HG02798 (cell line): ENCODE measurements at regions not wholly inside any gene's neighbourhood (a gene's known extent, or its start where the extent isn't known, plus 50 kb on each side); places are given as distances from the start of the nearest gene placed in this dataset.

Experiments
- ATAC-seq: cut with Tn5 transposase; IDR thresholded peaks from one replicate; pipeline ENCODE4 v1.9.1; 2021; ENCODE audit warnings: mild to moderate bottlenecking; ENCODE audit not compliant: unreplicated experiment, poor library complexity

- no peak for ATAC-seq
Observed at GRCh38 chr14:86902176-86902950, 1090.6 kb downstream of the GALC start.

GRCh38 chr14:86897704-86898513 is 1095.1 kb downstream of the GALC start:
- ATAC-seq, result no peak

DNA sequence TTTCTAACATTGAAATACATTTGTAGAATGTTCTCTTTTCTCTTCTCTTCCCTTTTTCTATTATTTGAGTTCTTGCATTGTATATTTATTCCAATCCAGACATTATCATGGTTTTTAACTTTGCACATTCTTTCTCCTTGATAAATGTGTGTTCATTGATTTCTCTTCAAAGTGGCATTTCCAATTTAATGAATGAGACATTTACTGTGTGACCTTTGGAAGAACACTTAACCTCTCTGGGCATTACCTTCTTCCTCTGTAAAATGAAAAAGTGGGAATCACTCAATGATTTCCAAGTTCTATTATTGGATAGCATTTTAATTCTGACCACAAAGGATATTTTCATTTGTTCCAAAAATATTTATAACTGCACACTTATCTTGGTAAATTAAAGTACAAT is 1095.8 kb downstream of the GALC start:
- no peak for ATAC-seq

DNA sequence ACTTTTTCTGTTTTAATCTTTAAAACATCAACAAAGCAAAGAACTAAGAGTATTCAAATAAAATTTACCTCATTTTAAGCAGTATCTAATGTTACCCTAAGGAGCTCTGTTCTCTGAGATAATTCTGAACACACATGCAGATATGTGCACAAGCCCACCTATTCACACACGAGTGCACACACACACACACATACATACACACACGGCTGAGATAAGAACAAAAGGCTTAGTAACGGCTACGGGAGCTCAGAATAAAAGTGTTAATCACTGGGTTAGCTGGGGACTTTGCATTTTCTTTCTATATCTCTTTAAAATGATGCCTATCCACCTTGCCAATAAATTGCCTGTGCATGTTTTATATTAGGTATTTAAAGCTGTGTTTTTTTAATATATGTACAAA is 1096.3 kb downstream of the GALC start:
- no peak for ATAC-seq

DNA sequence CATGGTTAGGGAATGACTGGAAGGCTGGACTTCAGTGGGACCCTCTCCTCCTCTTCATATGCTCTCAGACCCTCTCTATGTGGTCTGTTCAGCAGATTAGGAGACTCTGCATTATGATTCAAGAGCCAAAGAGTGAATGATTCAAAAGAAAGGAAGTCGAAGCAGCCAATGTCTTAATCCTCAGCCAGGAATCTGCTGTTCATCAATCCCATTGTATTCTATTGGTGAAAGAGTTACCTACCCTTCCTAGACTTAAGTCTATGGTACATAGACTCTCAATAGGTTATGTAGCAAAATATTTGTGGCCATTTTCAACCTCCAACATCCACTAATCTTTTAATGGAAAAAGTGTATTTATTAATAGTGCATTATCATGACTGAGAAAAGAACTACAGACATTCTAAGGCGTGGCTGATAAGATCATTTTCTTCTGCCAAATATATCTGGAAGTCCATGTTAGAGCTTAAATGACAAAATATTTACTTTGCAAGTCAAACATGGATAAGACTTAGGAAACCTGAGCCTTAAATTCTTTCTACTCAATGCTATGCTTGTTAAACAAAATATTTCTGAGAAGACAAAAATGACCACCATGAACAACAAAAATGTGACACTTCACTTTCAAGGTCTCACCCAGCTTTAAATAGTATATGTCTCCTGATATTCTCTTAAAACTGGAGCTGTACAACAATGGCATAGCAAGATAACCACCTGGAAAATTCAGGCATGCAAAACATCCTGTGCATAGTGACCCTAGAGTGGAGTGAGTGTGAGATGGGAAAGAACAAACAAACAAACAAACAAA is 1100.6 kb downstream of the GALC start:
- no peak for ATAC-seq

DNA sequence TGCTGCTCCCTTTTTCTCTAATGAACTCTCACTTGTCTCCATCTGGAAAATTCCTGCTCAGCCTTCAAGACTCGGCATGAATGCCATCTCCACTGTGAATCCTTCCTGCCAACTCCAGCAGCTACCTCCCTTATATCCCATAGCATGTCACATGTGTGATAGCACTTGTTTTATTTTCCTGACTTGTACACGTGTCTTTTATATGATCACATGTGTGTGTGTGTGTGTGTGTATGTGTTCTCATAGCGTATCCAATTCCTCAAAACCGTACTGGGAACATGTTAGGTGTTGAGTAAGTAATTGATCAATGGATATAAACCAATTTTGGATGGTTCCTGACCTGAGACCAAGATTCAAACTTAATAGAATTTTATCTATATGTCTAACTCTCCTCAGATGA is 1107.7 kb downstream of the GALC start:
- ATAC-seq, result no peak

GRCh38 chr14:86884498-86884897 is 1108.5 kb downstream of the GALC start:
- no peak for ATAC-seq

- ATAC-seq, result no peak
Observed at GRCh38 chr14:86882818-86883217, 1110.2 kb downstream of the GALC start.

DNA sequence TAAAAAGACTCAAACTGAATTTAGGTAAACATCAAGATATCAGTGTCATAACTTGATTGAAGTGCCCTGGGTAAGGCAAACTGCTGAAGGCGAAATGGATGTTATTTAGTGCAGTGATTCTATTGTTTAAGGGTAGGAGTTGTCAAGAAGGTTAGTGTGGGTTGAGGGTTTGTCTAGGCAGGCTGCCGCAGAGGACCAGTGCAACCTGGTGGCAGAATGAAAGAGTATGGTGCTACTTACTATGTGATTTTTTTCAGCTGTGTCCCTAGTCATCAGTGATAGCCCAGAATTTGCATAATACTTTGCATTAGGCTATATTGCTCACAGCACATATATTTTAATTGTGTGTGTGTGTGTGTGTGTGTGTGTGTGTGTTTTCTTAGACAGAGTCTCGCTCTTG is 1127.0 kb downstream of the GALC start:
- ATAC-seq, result no peak

DNA sequence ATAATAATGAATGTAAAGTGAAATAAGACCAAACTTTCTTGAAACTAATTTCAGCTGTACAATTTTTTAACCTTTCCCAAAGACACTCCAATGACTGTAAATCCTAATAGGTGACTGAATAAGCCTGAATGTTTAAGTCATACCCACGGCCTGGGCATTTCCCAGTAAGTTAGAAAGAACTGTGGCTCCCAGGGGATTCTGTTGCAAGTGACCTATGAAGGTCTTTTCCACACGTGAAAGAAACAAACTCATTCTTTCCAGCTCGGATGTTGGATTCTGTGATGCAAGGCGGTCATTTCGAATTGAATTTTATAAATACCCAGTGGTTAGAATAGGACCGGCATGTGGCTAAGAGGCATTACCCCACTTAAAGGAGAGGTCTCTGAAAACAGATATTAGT is 1134.4 kb downstream of the GALC start:
- ATAC-seq, result no peak

DNA sequence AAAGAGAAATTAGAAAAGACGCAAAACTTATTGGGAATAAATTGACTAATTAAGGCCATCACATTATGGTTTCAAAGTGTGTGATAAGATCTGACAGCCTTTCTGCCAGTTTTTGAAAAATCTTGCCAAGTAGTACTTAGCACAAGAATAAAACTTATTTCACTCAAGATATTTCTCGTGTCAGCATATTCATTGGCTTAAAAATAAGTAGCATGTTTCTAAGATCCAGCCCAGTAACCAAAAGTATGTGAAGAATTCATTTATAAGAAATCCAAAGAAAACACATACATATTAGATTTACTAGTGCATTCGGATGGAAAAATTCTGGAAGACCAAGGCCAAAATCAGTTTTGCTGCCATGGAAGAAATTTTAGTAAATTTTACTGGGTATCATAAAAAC is 1135.0 kb downstream of the GALC start:
- no peak for ATAC-seq

- no peak for ATAC-seq
Observed at GRCh38 chr14:86852530-86852929, 1140.5 kb downstream of the GALC start.

- ATAC-seq, result no peak
Observed at GRCh38 chr14:86847140-86847539, 1145.8 kb downstream of the GALC start.

DNA sequence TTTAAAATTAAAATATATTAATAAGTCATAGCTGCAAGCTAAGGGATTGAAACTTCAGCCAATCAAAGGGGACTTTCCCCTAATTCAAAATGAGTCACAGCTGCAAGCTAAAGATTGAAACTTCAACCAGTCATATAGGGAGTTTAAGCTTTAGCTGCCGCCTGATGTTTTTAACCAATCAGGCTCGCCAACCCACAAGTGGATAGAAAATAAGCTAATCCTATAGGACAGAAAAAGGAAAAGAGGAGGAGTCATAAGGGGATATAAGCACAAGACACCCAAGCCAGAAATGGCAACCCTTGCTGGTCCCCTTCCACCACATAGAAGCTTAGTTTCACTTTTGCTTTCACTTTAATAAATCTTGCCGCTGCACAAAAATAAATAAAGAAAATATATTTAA is 1154.6 kb downstream of the GALC start:
- no peak for ATAC-seq

- no peak for ATAC-seq
Observed at GRCh38 chr14:86826661-86827060, 1166.3 kb downstream of the GALC start.

DNA sequence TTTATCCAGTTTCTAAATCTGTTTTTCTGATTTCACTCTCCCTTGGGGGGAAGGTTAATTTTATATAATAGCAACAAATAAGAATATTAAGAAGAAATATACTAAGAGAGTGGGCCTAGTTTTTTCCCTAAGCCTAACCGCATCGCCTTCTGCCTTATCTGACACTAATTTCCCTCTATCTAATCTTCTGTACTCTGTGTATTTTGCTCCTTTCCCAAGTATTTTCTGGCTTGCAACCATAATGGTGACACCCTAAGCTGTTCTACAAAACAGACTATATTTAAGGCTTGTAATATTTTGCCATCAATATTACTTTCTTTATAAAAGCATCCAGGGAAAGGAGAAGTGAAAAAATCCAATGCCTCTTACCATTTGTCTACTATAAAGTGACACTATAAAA is 1168.8 kb downstream of the GALC start:
- ATAC-seq, result no peak

GRCh38 chr14:86823581-86823980 is 1169.4 kb downstream of the GALC start:
- ATAC-seq, result no peak

DNA sequence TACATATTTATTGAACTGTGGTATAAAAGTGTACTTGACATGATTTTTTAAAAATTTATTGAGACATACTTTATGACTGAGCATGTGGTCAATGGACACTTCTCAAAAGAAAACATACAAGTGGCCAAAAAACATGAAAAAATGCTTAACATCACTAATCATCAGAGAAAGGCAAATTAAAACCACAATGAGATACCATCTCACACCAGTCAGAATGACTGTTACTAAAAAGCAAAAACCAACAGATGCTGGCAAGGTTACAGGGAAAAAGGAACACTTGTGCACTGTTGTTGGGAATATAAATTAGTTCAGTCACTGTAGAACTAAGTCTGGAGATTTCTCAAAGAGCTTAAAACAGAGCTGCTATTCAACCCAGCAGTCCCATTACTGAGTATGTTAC is 1177.6 kb downstream of the GALC start:
- ATAC-seq, result no peak

DNA sequence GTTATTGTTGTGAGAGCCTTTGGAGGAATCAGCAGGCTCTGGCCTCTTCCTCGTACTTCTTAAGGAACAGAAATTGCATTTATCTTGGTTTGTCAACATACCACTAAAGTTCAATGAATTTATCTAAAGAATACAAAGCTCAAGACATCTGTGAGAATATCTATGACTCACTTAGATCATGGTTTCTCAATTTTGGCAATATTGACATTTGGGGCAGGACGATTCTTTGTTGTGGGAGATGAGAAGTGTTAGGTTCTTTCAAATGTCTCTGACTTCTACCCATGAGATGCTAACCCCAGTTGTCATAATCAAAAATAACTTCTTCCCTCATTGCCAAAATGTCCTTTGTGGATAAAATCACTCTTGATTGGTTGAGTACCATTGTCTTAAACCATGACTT is 1190.3 kb downstream of the GALC start:
- ATAC-seq, result no peak

DNA sequence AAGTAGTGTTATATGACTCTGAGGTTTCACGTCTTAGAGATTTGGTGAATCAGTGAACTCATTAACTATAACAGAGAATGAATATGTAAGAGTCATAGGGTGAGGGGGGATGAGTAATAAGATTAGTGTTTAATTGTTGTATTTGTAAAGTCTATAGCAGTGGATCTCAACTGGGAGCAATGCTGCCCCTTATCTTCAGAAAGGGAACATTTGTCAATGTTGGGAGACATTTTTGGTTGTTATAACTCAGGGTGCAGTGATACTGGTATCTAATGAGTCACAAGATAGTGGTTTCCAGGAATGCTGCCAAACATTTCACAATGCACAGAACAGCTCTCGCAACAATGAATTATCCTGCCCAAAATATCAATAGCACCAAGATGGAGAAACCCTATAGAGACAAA is 1193.7 kb downstream of the GALC start:
- ATAC-seq, result no peak

GRCh38 chr14:86798330-86798729 is 1194.7 kb downstream of the GALC start:
- no peak for ATAC-seq
